HG03135 (cell line): ENCODE measurements at regions not wholly inside any gene's neighbourhood (a gene's known extent, or its start where the extent isn't known, plus 50 kb on each side); places are given as distances from the start of the nearest gene placed in this dataset.
"Not testable (repeated sequence)": the region's sequence is repeated elsewhere in the genome, so short reads cannot be mapped to it uniquely, and the experiment has no call there.

Source experiments
- ATAC-seq: cut with Tn5 transposase; IDR thresholded peaks from one replicate; pipeline ENCODE4 v1.9.1; 2021; ENCODE audit warnings: mild to moderate bottlenecking, moderate library complexity; ENCODE audit not compliant: unreplicated experiment

GRCh38 chr12:28770322-28770721 is 378.8 kb upstream of the FAR2 start:
- ATAC-seq, result no peak

GRCh38 chr12:28771968-28772367 is 377.1 kb upstream of the FAR2 start:
- ATAC-seq, result no peak

DNA sequence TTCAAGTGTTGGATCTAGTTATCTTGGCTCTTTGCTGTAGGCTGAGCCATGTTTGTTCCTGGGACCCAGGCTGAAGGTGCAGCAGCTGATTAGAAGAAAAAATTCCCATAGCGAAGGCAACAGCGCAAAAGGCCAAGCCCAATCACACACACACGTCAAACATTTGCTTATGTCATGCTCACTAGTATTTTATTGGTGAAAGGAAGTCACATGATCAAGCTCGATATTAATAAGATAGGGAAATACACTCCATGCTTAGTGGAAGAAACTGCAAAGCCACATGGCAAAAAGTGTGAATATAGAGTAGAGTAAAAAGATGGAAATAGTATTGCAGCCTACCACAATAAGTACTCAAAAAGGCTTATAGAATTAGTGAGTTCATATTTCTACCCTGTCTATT is 373.5 kb upstream of the FAR2 start:
- ATAC-seq, result no peak

DNA sequence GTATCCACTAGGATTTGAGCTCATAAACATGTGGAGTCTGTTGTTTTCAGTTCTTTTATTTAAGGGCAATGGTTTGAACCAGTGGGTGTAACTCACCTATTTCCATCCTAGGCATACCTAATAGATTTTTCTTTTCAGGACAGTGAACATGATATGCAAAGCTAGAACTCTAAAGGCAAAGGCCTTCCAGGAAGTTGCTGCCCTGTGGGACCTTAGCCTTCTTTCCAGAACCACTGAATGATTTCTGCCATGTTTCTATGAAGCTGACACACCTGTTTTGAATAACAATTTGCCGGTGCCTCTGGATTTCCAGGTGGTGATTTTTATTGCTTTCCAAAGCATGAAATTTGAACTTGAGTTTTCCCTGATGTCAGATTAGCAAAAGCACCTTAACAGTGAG is 372.9 kb upstream of the FAR2 start:
- no peak for ATAC-seq

DNA sequence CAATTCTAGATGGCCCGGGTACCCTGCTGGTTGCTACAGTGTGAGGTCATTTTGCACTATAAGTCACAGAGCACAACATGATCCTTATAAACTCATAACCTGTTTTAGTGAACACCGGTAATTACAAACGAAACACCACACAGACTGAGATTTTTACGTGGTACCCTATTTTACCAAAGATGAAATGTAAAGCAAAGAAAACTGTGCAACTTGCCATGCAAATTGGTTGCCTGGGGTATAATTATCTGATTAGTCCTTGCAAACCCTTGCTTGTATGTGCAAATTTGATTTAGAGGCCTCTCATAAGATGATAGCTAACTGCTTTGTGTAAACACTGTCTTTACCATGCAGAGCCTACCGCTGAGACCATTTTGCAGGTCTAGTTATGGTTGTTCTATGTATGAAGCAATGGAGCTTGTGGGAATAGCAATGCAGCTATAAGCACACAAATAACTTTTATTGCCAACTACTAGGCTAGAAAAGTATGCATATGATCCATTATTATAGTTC is 372.1 kb upstream of the FAR2 start:
- ATAC-seq, result no peak

DNA sequence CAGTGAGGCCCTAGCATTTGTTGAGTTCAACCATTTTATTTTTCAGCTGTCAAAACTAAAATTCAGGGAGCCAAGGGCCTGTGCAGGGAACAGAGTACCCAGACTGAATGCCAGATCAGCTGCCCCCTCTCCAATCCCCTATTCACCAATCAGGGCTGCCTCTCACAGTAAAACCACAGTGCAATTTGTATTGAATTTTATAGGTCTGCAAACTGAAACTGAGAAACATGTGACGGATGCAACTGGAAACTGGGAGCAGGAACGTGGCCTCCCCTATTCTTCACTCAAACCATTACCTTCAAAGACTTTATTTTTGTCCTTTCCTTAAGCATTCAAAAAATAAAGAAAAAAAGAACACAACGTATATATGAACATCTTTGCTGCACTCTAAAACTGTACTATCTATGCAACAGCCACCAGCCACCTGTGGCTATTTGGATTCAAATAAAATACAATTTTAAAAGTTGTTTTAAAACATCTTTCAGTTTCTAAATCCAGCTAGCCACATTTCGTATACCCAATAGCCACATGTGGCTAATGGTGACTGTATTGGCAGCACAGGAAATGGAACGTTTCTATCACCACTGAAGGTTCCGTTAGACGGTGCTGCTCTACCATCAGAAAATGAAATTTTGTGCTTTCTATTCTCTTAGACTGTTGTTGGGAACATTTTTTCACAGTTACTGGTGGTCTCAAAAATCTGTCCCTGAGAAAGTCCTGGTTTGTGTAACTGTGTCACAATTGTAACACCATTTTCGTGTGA is 371.3 kb upstream of the FAR2 start:
- ATAC-seq, result no peak

GRCh38 chr12:28780096-28780495 is 369.0 kb upstream of the FAR2 start:
- no peak for ATAC-seq

DNA sequence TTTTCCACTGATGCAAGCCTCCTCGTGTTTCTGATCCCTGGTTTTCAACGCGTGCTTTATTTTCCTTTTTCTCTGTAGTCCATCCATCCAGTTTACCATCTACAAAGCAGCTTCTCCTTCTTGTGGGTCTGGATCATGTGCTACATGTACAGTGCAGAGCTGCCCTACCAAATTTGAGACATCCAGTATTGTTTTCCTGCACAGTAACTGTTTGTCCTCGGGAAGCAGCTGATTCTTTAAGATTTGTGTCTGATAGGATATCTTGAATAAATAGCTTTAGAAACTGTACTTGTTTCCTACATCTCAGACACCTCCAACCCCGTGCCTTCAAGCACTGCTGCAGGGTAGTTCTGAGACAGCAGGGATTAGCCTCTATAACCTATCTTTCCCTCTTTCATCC is 368.1 kb upstream of the FAR2 start:
- ATAC-seq, result no peak

- no peak for ATAC-seq
These were observed 367.1 kb upstream of the FAR2 start for GRCh38 chr12:28781671-28782652.

- no peak for ATAC-seq
These were observed 366.3 kb upstream of the FAR2 start for GRCh38 chr12:28782812-28783211.

DNA sequence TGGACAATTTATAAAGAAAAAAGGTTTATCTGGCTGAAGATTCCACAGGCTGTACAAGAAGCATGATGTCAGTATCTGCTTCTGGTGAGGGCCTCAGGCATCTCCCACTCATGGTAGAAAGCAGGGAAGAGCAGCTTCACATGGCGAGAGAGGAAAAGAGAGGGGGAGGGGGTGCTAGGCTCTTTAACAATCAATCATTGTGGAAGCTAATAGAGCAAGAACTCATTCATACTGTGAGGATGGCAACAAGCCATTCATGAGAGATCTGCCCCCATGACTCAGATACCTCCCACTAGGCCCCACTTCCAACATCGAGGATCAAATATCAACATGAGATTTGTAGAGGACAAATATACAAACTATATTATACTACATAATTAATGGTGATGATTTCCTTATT is 361.9 kb upstream of the FAR2 start:
- no peak for ATAC-seq

- ATAC-seq, result not testable (repeated sequence)
These were observed 360.8 kb upstream of the FAR2 start for GRCh38 chr12:28788256-28788655.

DNA sequence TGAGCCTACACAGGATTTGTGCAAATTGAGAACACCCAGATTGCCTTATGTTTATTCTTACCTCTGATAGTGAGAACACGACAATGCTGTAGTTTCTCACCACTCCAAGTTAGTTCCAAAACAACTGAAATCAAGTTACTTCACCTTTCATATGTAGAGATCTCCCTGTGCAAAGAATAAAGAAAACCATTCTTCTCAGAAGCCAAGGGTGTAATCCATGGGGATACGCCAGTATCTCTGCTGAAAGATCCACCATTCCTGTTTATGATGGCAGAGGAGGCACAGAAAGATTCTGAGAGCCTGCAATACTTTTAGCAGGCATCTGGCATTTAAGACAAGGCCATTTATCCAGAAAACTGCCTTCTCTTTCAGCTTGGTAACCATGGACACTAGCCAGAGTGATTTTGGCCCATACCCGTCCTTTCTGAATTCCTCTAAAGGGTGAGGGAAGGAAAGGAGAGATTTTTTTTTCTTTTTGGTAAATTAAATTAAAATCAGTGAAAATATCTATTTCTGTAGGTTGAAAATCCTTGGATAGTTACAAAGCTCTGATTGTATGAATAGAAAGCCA is 355.4 kb upstream of the FAR2 start:
- no peak for ATAC-seq

- ATAC-seq, result no peak
These were observed 354.9 kb upstream of the FAR2 start for GRCh38 chr12:28794211-28794610.

- no peak for ATAC-seq
These were observed 354.3 kb upstream of the FAR2 start for GRCh38 chr12:28794786-28795185.

- ATAC-seq, result no peak
These were observed 353.8 kb upstream of the FAR2 start for GRCh38 chr12:28795311-28795710.

GRCh38 chr12:28799348-28799747 is 349.7 kb upstream of the FAR2 start:
- ATAC-seq, result no peak

GRCh38 chr12:28800129-28800528 is 348.9 kb upstream of the FAR2 start:
- peak; percentile 82 for ATAC-seq

DNA sequence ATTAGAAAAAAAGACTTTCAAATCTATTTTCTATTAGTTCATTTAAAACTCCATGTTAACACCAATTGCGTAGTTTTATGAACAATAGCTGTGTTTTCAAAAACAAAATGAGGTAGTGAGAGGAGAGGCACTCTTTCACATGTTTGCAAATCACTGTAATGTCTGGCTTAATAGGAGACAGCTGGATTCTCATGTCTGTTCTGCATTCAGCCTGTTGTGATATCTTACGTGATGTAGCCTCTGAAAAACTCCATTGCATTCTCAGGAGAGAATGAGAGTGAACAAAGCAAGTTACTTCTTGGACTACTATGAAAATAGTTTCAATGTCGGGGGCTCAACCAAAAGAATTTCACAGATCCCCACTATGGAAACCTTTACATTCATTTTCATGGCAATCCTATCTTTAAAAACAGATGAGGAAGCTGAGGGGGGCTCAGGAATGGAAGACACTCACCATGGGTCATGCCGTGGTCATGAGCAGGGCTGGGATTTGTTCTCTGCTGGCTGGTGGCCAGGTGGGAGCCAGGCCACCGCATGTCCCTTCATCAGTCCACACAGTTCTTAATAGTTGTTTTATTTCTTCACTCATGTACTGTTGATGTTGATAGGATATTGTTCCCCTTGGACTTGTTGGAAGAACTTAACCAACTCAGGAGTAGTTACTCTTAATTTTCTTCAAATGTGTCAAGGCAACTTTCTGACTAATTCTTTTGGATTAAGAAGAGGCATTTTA is 346.2 kb upstream of the FAR2 start:
- ATAC-seq, result no peak

DNA sequence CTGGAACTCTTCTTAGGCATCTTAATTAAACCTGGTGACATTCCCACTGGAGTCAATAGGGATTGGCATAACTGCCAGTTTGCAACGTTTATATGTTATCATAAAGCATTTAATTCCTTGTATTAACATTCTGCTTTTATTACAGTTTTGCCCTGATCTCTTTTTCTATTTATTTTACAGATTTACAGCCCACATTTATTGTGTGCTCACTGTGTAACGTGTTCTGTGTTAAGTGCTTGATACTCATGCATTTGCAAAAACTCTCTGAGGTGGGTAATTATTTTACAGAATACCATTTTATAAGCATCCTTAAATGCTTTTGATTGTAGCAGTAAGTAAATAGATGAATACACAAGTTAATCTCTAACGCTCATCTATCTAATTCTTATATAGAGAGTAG is 341.5 kb upstream of the FAR2 start:
- ATAC-seq, result no peak

DNA sequence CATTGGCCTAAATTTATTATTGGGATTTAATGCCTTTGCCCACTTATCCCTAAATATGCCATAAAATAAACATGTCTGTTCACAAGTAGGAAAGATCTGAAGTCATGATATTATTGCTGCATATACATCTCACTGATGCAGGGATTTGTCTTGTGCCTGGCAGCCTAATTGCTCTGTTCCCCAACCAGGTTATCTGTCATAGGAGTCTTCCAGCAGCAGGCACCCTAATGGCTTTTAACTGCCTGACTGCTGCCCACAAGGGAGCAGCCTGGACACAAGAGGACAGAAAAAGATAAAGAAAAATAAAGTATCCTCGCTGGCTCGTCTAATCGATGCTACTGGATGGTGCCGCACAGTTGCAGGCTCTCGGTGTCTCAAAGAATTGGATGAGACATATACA is 337.6 kb upstream of the FAR2 start:
- no peak for ATAC-seq
